ENCODE measurements at regions not wholly inside any gene's neighbourhood (a gene's known extent, or its start where the extent isn't known, plus 50 kb on each side); places are given as distances from the start of the nearest gene placed in this dataset.

- no peak for TF ChIP-seq EP300 (IDR thresholded peaks at IDR 0.05)
- TF ChIP-seq CTCF (IDR thresholded peaks at IDR 0.05), result no peak
- TF ChIP-seq POLR2A (IDR thresholded peaks at IDR 0.05), result no peak
Measured at GRCh38 chr5:86407711-86408110, 210.0 kb upstream of the COX7C start.
